Tibial artery (tissue), 4 donors: ENCODE measurements at regions not wholly inside any gene's neighbourhood (a gene's known extent, or its start where the extent isn't known, plus 50 kb on each side); places are given as distances from the start of the nearest gene placed in this dataset.

Source experiments
- DNase-seq, 2 donors: peaks; one replicate each; pipeline ENCODE4 v3.0.0-alpha.2; 2019
- H3K27ac ChIP-seq, 2 donors: fragments of 200-600 bp; sonication (generic) in 1 of 2; 1 replicate in 1 of 2; 2 replicates in 1 of 2; pipeline ENCODE4 v1.5.1; 2018 to 2019; ENCODE audit warnings: mild to moderate bottlenecking in 1 of 2
- H3K27me3 ChIP-seq, 2 donors: fragments of 200-600 bp; sonication (generic) in 1 of 2; one replicate each; pipeline versions ENCODE4 v1.5.1 to v1.6.0; 2016 to 2019
- H3K36me3 ChIP-seq, 3 donors: fragments of 200-600 bp; sonication (generic) in 2 of 3; one replicate each; pipeline ENCODE4 v1.5.1; 2016 to 2019; ENCODE audit warnings: mild to moderate bottlenecking in 2 of 3
- H3K4me1 ChIP-seq, 4 donors: fragments of 200-600 bp; sonication (generic) in 2 of 4; 1 replicate in 3 of 4; 2 replicates in 1 of 4; pipeline ENCODE4 v1.5.1; 2016 to 2019
- H3K4me3 ChIP-seq, 2 donors: fragments of 200-600 bp; sonication (generic) in 1 of 2; 1 replicate in 1 of 2; 2 replicates in 1 of 2; pipeline ENCODE4 v1.5.1; 2018 to 2019; ENCODE audit warnings: mild to moderate bottlenecking in 2 of 2
- H3K9me3 ChIP-seq, 3 donors: fragments of 200-600 bp; sonication (generic) in 1 of 3; one replicate each; pipeline ENCODE4 v1.5.1; 2016 to 2019
- CTCF ChIP-seq, 2 experiments: fragments of 200-600 bp in 1 of 2; fragments of 450-650 bp in 1 of 2; IDR thresholded peaks; one replicate each; pipeline ENCODE4 v1.5.1; 2017 to 2019; ENCODE audit warnings: antibody characterized with exemption in 2 of 2, mild to moderate bottlenecking in 1 of 2, moderate library complexity in 1 of 2
- intact Hi-C: fragments of 100-400 bp; cut with DNase I; formaldehyde crosslinking; loops from one replicate; pipeline ENCODE4 v1.15.0; 2023; ENCODE audit warnings: low total_unique reads

- H3K9me3 ChIP-seq: no peaks in the 10 kb centered on the region
- TF ChIP-seq CTCF (IDR thresholded peaks at IDR 0.05): no peak
- no peak overlapping the region for H3K4me3 ChIP-seq
- intact Hi-C loops: no loop called here
- no peaks in the 10 kb centered on the region for H3K4me1 ChIP-seq
- no peak overlapping the region for H3K27ac ChIP-seq
- H3K27me3 ChIP-seq: no peaks in the 10 kb centered on the region
- no peak for DNase-seq
- H3K36me3 ChIP-seq: no peaks in the 10 kb centered on the region
These were observed 151.6 kb upstream of the FREM2 start for GRCh38 chr13:38535261-38535660.

GRCh38 chr13:38537051-38537450 lies 149.8 kb upstream of the FREM2 start:
- Histone ChIP-seq H3K27me3 (no peaks in the 10 kb centered on the region), H3K4me3 (no peak overlapping the region), H3K9me3 (no peaks in the 10 kb centered on the region), H3K36me3 (no peaks in the 10 kb centered on the region), H3K27ac (no peak overlapping the region), H3K4me1 (no peaks in the 10 kb centered on the region)
- intact Hi-C loops: no loop called here
- DNase-seq: no peak
- no peak for TF ChIP-seq CTCF (IDR thresholded peaks at IDR 0.05)

- H3K36me3 ChIP-seq: no peaks in the 10 kb centered on the region
- H3K27me3 ChIP-seq: no peaks in the 10 kb centered on the region
- no peaks in the 10 kb centered on the region for H3K4me1 ChIP-seq
- intact Hi-C loops: no loop called here
- H3K9me3 ChIP-seq: no peaks in the 10 kb centered on the region
- no peak overlapping the region for H3K27ac ChIP-seq
- H3K4me3 ChIP-seq: no peak overlapping the region
- TF ChIP-seq CTCF (IDR thresholded peaks at IDR 0.05): no peak
- DNase-seq: no peak
These were observed 148.5 kb upstream of the FREM2 start for GRCh38 chr13:38538422-38538821.

- Histone ChIP-seq H3K9me3 (no peaks in the 10 kb centered on the region), H3K36me3 (no peaks in the 10 kb centered on the region), H3K27ac (no peak overlapping the region), H3K4me3 (no peak overlapping the region), H3K4me1 (no peaks in the 10 kb centered on the region), H3K27me3 (no peaks in the 10 kb centered on the region)
- no peak for DNase-seq
- intact Hi-C loops: no loop called here
- no peak for TF ChIP-seq CTCF (IDR thresholded peaks at IDR 0.05)
These were observed 147.2 kb upstream of the FREM2 start for GRCh38 chr13:38539632-38540031.

GRCh38 chr13:38542601-38543000 lies 144.3 kb upstream of the FREM2 start:
- DNase-seq: no peak
- Histone ChIP-seq H3K4me1 (no peaks in the 10 kb centered on the region), H3K27ac (no peak overlapping the region), H3K36me3 (no peaks in the 10 kb centered on the region), H3K27me3 (no peaks in the 10 kb centered on the region), H3K9me3 (no peaks in the 10 kb centered on the region), H3K4me3 (no peak overlapping the region)
- intact Hi-C loops: no loop called here
- no peak for TF ChIP-seq CTCF (IDR thresholded peaks at IDR 0.05)

GRCh38 chr13:38543561-38543960 lies 143.3 kb upstream of the FREM2 start:
- intact Hi-C loops: no loop called here
- H3K27ac ChIP-seq: no peak overlapping the region

More at GRCh38 chr13:38543561-38543960, 143.3 kb upstream of the FREM2 start:
- no peak for TF ChIP-seq CTCF (IDR thresholded peaks at IDR 0.05)
- DNase-seq: no peak
- Histone ChIP-seq H3K9me3 (no peaks in the 10 kb centered on the region), H3K27me3 (no peaks in the 10 kb centered on the region), H3K4me3 (no peak overlapping the region), H3K36me3 (no peaks in the 10 kb centered on the region), H3K4me1 (no peaks in the 10 kb centered on the region)
